ENCODE measurements at regions not wholly inside any gene's neighbourhood (a gene's known extent, or its start where the extent isn't known, plus 50 kb on each side); places are given as distances from the start of the nearest gene placed in this dataset.
"Not testable (repeated sequence)": the region's sequence is repeated elsewhere in the genome, so short reads cannot be mapped to it uniquely, and the experiment has no call there.

DNA sequence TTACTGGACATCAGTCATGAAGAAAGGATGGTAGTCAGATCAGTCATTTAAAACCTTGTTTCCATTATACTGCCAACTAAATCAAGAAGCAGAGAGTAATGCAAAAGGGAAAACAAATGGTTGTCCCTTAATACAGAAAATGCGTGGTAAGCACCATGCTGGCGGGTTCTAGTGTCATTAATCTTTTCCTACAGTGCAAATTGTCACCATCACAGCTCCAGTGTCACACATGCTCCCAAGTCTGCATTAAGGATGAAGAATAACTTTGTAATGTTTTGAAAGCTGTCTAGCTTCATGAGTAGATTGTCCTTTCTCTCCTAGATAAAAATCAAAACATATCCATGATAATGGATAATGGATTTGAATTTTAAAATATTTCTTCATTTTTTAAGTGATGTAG is 735.6 kb downstream of the EPHA7 start:
- no peak overlapping the region for H3K4me3 ChIP-seq (ENCODE audit: low read depth, low read length)
- no peak for TF ChIP-seq CTCF (IDR thresholded peaks at IDR 0.05; ENCODE audit: borderline replicate concordance, insufficient read depth, low read depth, low read length)

- TF ChIP-seq CTCF (IDR thresholded peaks at IDR 0.05; ENCODE audit: borderline replicate concordance, insufficient read depth, low read depth, low read length), result no peak
- H3K4me3 ChIP-seq (ENCODE audit: low read depth, low read length), result no peak overlapping the region
Measured at GRCh38 chr6:92682516-92683398, 736.6 kb downstream of the EPHA7 start.

GRCh38 chr6:92681401-92681800 is 738.0 kb downstream of the EPHA7 start:
- TF ChIP-seq CTCF (IDR thresholded peaks at IDR 0.05; ENCODE audit: borderline replicate concordance, insufficient read depth, low read depth, low read length), result no peak
- H3K4me3 ChIP-seq (ENCODE audit: low read depth, low read length), result no peak overlapping the region

DNA sequence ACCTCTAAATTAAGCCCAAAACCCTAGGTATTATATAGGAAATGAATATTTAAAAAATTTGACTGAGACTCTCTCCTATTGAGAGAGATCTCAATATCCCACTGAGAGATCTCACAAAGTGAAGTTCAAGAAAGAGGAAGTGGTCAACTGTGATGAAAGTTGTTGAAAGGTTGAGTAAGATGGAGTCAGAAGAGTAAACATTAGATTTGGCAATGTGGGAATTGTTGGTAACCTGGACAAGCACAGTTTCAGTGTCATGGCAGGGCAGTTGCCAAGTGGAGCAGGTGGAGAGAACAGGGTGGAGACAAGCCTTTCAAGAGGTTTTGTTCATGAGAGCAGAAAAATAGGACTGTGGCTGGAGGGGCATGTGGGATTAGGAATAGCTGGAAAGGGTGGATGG is 747.9 kb downstream of the EPHA7 start:
- not testable (repeated sequence) for H3K4me3 ChIP-seq (ENCODE audit: low read depth, low read length)

DNA sequence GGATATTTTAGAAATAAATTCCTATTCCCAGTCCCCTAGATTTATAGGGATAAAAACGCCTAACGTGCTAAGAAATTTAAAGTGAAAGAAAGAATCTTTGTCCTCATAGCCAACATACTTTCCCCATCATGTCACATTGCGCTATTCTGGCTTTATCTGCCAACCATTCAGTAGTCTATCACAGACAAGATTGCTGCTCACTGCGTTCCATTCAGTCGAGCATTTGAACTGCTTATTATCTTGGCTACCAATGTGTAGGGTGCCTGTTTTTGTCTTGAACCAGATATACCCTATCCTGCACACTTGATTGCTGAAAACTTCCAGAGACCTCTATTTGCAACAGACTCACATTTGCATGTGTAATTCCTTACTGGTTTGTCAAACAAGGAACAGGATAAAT is 751.5 kb downstream of the EPHA7 start:
- no peak overlapping the region for H3K4me3 ChIP-seq (ENCODE audit: low read depth, low read length)
- no peak for TF ChIP-seq CTCF (IDR thresholded peaks at IDR 0.05; ENCODE audit: borderline replicate concordance, insufficient read depth, low read depth, low read length)

- TF ChIP-seq CTCF (IDR thresholded peaks at IDR 0.05; ENCODE audit: borderline replicate concordance, insufficient read depth, low read depth, low read length), result no peak
- no peak overlapping the region for H3K4me3 ChIP-seq (ENCODE audit: low read depth, low read length)
Measured at GRCh38 chr6:92648364-92649086, 770.8 kb downstream of the EPHA7 start.

GRCh38 chr6:92647630-92648029 is 771.7 kb downstream of the EPHA7 start:
- no peak overlapping the region for H3K4me3 ChIP-seq (ENCODE audit: low read depth, low read length)
- TF ChIP-seq CTCF (IDR thresholded peaks at IDR 0.05; ENCODE audit: borderline replicate concordance, insufficient read depth, low read depth, low read length), result no peak

Data from GM12875 (cell line).